Testis (tissue), 2 donors: ENCODE measurements at regions not wholly inside any gene's neighbourhood (a gene's known extent, or its start where the extent isn't known, plus 50 kb on each side); places are given as distances from the start of the nearest gene placed in this dataset.

Experiments used
- DNase-seq: peaks from one replicate; pipeline ENCODE4 v3.0.0-alpha.2; 2019
- H3K27ac ChIP-seq, 2 donors: fragments of 200-600 bp; sonication (generic); one replicate each; pipeline ENCODE4 v1.5.1; 2019
- H3K27me3 ChIP-seq: fragments of 200-600 bp; sonication (generic); one replicate; pipeline ENCODE4 v1.5.1; 2019
- H3K36me3 ChIP-seq: fragments of 200-600 bp; sonication (generic); one replicate; pipeline ENCODE4 v1.5.1; 2017; ENCODE audit warnings: low read depth; ENCODE audit errors: missing control alignments
- H3K4me1 ChIP-seq: fragments of 200-600 bp; sonication (generic); one replicate; pipeline ENCODE4 v1.5.1; 2019
- H3K4me3 ChIP-seq, 2 donors: fragments of 200-600 bp; sonication (generic); one replicate each; pipeline ENCODE4 v1.5.1; 2017 to 2019
- H3K9me3 ChIP-seq: fragments of 200-600 bp; sonication (generic); one replicate; pipeline ENCODE4 v1.5.1; 2017
- POLR2A ChIP-seq: fragments of 450-650 bp; IDR thresholded peaks from one replicate; pipeline ENCODE4 v1.6.1; 2017; ENCODE audit warnings: antibody characterized with exemption, mild to moderate bottlenecking, moderate library complexity
- WGBS, 2 donors: methylation state at CpG; one replicate each; pipeline ENCODE4 v1.1.5; 2018; 5-methylcytosine and 5-hydroxymethylcytosine counted together
- intact Hi-C: fragments of 100-400 bp; cut with DNase I; formaldehyde crosslinking; loops from one replicate; pipeline ENCODE4 v1.15.1; 2023; ENCODE audit warnings: low total_unique reads
- TF ChIP-seq, protein P1 (sequence below), 3 experiments: fragments of 450-650 bp in 2 of 3; fragments of 200-600 bp in 1 of 3; sonication (generic) in 1 of 3; IDR thresholded peaks; one replicate each; pipeline ENCODE4 v1.5.1; 2016 to 2019; ENCODE audit warnings: antibody characterized with exemption in 3 of 3, mild to moderate bottlenecking in 2 of 3, moderate library complexity in 1 of 3

DNA sequence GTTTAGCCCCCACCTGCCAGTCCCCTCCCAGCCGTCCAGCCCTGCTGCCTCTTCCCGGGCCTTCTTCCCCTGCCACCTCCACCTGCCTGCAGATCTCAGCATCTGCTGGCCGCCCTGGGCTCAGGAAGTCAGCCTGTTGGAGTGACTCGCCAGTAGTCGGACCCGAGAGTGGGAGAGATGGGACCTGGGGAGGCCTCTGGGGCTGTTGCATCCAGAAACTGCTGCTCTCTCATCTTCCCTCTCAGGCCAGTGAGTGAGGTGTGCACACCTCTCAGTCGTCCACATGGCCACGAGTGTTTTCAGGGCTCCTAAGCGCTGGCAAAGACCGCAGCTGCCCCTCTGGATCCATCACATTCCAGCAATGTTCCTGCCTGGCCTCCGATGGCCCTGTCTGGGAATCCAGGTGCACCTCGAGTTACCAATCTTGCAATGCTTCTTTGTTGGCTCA, 151.8 kb upstream of the SOX1 start:
- whole genome bisulfite sequencing, 2 donors, result 82 to 86% methylated on average over 12 of the region's 12 CpGs
- Histone ChIP-seq H3K36me3 (no peaks in the 10 kb centered on the region), H3K27me3 (no peaks in the 10 kb centered on the region), H3K4me3 (no peak overlapping the region), H3K27ac (no peak overlapping the region), H3K9me3 (no peaks in the 10 kb centered on the region), H3K4me1 (no peaks in the 10 kb centered on the region)
- no peak for DNase-seq
- no peak for TF ChIP-seq POLR2A
- TF ChIP-seq, protein P1, sequence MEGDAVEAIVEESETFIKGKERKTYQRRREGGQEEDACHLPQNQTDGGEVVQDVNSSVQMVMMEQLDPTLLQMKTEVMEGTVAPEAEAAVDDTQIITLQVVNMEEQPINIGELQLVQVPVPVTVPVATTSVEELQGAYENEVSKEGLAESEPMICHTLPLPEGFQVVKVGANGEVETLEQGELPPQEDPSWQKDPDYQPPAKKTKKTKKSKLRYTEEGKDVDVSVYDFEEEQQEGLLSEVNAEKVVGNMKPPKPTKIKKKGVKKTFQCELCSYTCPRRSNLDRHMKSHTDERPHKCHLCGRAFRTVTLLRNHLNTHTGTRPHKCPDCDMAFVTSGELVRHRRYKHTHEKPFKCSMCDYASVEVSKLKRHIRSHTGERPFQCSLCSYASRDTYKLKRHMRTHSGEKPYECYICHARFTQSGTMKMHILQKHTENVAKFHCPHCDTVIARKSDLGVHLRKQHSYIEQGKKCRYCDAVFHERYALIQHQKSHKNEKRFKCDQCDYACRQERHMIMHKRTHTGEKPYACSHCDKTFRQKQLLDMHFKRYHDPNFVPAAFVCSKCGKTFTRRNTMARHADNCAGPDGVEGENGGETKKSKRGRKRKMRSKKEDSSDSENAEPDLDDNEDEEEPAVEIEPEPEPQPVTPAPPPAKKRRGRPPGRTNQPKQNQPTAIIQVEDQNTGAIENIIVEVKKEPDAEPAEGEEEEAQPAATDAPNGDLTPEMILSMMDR (IDR thresholded peaks at IDR 0.05), result no peak
- intact Hi-C loops, result no loop called here

DNA sequence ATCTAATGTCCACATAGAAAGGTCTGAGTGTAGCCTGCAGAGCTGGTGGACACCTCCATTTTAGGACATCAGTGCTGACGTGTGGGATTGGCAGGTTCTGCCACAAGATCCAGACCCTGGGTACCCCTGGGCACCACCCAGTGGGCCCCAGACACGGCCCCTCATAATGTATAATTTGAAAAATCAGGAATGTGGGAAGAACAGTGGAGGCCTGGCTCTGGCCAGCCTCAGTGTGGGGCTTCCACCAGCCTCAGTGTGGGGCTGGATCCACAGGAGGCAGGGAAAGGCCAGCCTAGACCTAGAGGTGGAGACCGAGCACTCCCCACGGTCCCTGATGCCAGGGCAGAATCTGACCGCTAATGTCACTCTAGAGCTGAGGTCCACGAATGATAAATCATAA, 150.7 kb upstream of the SOX1 start:
- H3K9me3 ChIP-seq, result no peaks in the 10 kb centered on the region
- no peak overlapping the region for H3K4me3 ChIP-seq
- no peak for DNase-seq
- intact Hi-C loops, result no loop called here
- 72% methylated on average over 6 of the region's 6 CpGs for WGBS, 2 donors
- H3K4me1 ChIP-seq, result no peaks in the 10 kb centered on the region
- H3K36me3 ChIP-seq, result no peaks in the 10 kb centered on the region
- no peaks in the 10 kb centered on the region for H3K27me3 ChIP-seq
- H3K27ac ChIP-seq, result no peak overlapping the region
- TF ChIP-seq POLR2A, result no peak
- TF ChIP-seq, protein P1 (IDR thresholded peaks at IDR 0.05), result no peak

DNA sequence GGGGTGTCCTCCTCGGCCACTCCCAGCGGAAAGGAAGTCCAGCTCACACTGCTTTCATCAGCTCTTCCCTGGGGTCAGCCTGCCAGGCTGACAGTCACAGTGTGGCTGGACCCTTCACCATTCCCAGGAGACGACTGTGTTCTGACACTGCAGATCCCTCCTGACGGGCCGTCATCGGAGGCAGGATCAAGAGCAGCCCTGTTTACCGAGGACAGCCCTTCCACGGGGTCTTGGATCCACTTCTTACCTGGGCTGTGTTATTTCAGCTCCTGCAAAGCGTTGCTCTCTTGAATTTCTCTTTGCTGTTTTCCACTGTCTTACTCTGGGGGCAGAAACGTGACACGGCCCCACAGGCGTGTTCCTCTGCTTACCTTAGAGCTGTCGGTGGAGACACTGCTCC, 149.9 kb upstream of the SOX1 start:
- Histone ChIP-seq H3K4me3 (no peak overlapping the region), H3K4me1 (no peaks in the 10 kb centered on the region), H3K36me3 (no peaks in the 10 kb centered on the region), H3K27ac (no peak overlapping the region), H3K27me3 (no peaks in the 10 kb centered on the region), H3K9me3 (no peaks in the 10 kb centered on the region)
- intact Hi-C loops, result no loop called here
- 85 to 91% methylated on average over 11 to 13 of the region's 13 CpGs for WGBS, 2 donors
- DNase-seq, result no peak
- TF ChIP-seq POLR2A, result no peak
- TF ChIP-seq, protein P1 (IDR thresholded peaks at IDR 0.05), result no peak

DNA sequence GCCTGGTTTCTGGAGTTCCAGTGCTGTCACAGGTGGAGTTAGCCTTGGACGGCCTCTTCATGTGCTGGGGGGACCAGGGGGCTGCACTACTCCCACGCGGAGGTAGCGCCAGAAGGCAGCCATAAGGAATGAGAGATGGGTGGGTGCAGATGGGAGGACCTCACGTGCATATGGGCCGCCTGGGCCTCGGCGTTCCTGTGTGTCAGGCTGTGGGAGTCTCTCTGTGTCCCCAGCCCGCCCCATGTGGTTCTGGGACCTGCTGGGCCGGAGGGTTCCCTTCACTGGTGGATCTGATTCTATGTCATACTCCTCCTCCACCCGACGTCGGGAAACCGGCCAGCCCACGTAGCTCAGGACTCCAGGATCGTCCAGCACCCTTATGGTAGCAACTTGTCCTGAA, 149.0 kb upstream of the SOX1 start:
- no peaks in the 10 kb centered on the region for H3K9me3 ChIP-seq
- no peaks in the 10 kb centered on the region for H3K27me3 ChIP-seq
- no peak overlapping the region for H3K4me3 ChIP-seq
- DNase-seq, result no peak
- no peaks in the 10 kb centered on the region for H3K4me1 ChIP-seq
- intact Hi-C loops, result no loop called here
- 77 to 79% methylated on average over 15 to 16 of the region's 16 CpGs for WGBS, 2 donors
- no peaks in the 10 kb centered on the region for H3K36me3 ChIP-seq
- no peak overlapping the region for H3K27ac ChIP-seq
- no peak for TF ChIP-seq POLR2A
- TF ChIP-seq, protein P1 (IDR thresholded peaks at IDR 0.05), result no peak

DNA sequence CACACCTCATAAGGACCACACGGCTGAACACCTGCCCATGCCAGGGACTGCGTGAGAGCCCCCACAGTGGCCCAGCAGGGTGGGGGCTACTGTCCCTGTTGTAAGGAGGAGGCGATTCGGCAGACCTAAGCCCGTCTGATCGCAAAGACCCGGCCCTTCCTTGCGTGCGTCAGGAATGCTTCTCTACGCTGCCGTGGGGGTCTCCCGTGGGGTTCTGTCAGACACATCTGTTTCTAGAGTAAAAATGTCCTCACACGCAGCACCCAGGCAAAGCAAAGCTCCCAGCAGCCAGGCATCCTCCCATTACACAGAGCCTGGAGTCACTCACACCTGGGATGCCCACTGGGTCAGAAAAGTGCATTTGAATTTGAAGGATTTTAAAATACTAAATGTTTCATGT, 147.7 kb upstream of the SOX1 start:
- H3K4me3 ChIP-seq, result no peak overlapping the region
- intact Hi-C loops, result no loop called here
- no peaks in the 10 kb centered on the region for H3K4me1 ChIP-seq
- 91 to 94% methylated on average over 7 to 13 of the region's 13 CpGs for WGBS, 2 donors
- no peaks in the 10 kb centered on the region for H3K27me3 ChIP-seq
- H3K9me3 ChIP-seq, result no peaks in the 10 kb centered on the region
- H3K36me3 ChIP-seq, result no peaks in the 10 kb centered on the region
- TF ChIP-seq, protein P1 (IDR thresholded peaks at IDR 0.05), result no peak
- TF ChIP-seq POLR2A, result no peak
- DNase-seq, result no peak
- H3K27ac ChIP-seq, result no peak overlapping the region
